ENCODE measurements at regions not wholly inside any gene's neighbourhood (a gene's known extent, or its start where the extent isn't known, plus 50 kb on each side); places are given as distances from the start of the nearest gene placed in this dataset.

GRCh38 chr18:38971881-38972280 is 1406.3 kb upstream of the CELF4 start:
- H3K9me3 ChIP-seq, result no peaks in the 10 kb centered on the region
- 74 to 75% methylated on average over 7 of the region's 7 CpGs for WGBS, 2 donors
- no peak for DNase-seq

GRCh38 chr18:38966841-38967240 is 1401.2 kb upstream of the CELF4 start:
- Histone ChIP-seq H3K4me1 (no peaks in the 10 kb centered on the region), H3K9me3 (no peaks in the 10 kb centered on the region), H3K27me3 (no peaks in the 10 kb centered on the region), H3K4me3 (no peak overlapping the region), H3K27ac (no peak overlapping the region), H3K36me3 (ENCODE audit: low read depth, missing control alignments) (no peaks in the 10 kb centered on the region)
- TF ChIP-seq CTCF (IDR thresholded peaks at IDR 0.05) (no peak), POLR2A (IDR thresholded peaks at IDR 0.05) (no peak)
- intact Hi-C loops (cut with DNase I; ENCODE audit: low total_unique reads), result no loop called here
- DNase-seq, result no peak

More at GRCh38 chr18:38971881-38972280, 1406.3 kb upstream of the CELF4 start:
- H3K27me3 ChIP-seq, result no peaks in the 10 kb centered on the region
- H3K4me1 ChIP-seq, result no peaks in the 10 kb centered on the region
- no peak overlapping the region for H3K27ac ChIP-seq
- H3K36me3 ChIP-seq (ENCODE audit: low read depth, missing control alignments), result no peaks in the 10 kb centered on the region
- intact Hi-C loops (cut with DNase I; ENCODE audit: low total_unique reads), result no loop called here
- TF ChIP-seq CTCF (IDR thresholded peaks at IDR 0.05) (no peak), POLR2A (IDR thresholded peaks at IDR 0.05) (no peak)
- no peak overlapping the region for H3K4me3 ChIP-seq

- Histone ChIP-seq H3K27me3 (no peaks in the 10 kb centered on the region), H3K4me3 (no peak overlapping the region), H3K4me1 (no peaks in the 10 kb centered on the region), H3K36me3 (ENCODE audit: low read depth, missing control alignments) (no peaks in the 10 kb centered on the region), H3K9me3 (no peaks in the 10 kb centered on the region), H3K27ac (no peak overlapping the region)
- intact Hi-C loops (cut with DNase I; ENCODE audit: low total_unique reads), result no loop called here
- TF ChIP-seq CTCF (IDR thresholded peaks at IDR 0.05) (no peak), POLR2A (IDR thresholded peaks at IDR 0.05) (no peak)
- 48 to 50% methylated on average over 3 of the region's 3 CpGs for WGBS, 2 donors
- DNase-seq, result no peak
Measured at GRCh38 chr18:38963943-38964660, 1398.5 kb upstream of the CELF4 start.

GRCh38 chr18:38961880-38962279 is 1396.3 kb upstream of the CELF4 start:
- WGBS, 2 donors, result 65 to 79% methylated on average over 1 of the region's 1 CpG

More at GRCh38 chr18:38961880-38962279, 1396.3 kb upstream of the CELF4 start:
- H3K27me3 ChIP-seq, result no peaks in the 10 kb centered on the region
- no peak overlapping the region for H3K27ac ChIP-seq
- H3K4me3 ChIP-seq, result no peak overlapping the region
- intact Hi-C loops (cut with DNase I; ENCODE audit: low total_unique reads), result no loop called here
- H3K9me3 ChIP-seq, result no peaks in the 10 kb centered on the region
- DNase-seq, result no peak
- no peaks in the 10 kb centered on the region for H3K4me1 ChIP-seq
- no peaks in the 10 kb centered on the region for H3K36me3 ChIP-seq (ENCODE audit: low read depth, missing control alignments)
- TF ChIP-seq POLR2A (IDR thresholded peaks at IDR 0.05) (no peak), CTCF (IDR thresholded peaks at IDR 0.05) (no peak)

All from testis (tissue), 2 donors.